ENCODE measurements at regions not wholly inside any gene's neighbourhood (a gene's known extent, or its start where the extent isn't known, plus 50 kb on each side); places are given as distances from the start of the nearest gene placed in this dataset.

GRCh38 chr21:30102871-30103270, 63.7 kb downstream of the CLDN17 start:
- H4K8ac ChIP-seq (replicated peaks; ENCODE audit: insufficient read length, low read depth, low read length) = no peak overlapping the region
- no peaks in the 10 kb centered on the region for H3K9me3 ChIP-seq (ENCODE audit: control insufficient read depth, low read depth, low read length)
- H3K23ac ChIP-seq (ENCODE audit: insufficient read length, low read depth, low read length) = no peak overlapping the region
- no peak overlapping the region for H3K9ac ChIP-seq (ENCODE audit: extremely low read depth, insufficient read length, low read length)
- Mint-ChIP-seq H3K27me3 (ENCODE audit: low read depth) (no peaks in the 10 kb centered on the region), H3K9me3 (no peaks in the 10 kb centered on the region), H3K27ac (no peak overlapping the region), H3K4me1 (peaks cover 10 to 12% of the 10 kb centered on the region in 2 experiments), H3K36me3 (ENCODE audit: insufficient read depth in 1 of 3, low read depth in 3 of 3) (no peaks in the 10 kb centered on the region), H3K4me3 (no peak overlapping the region)
- no peak overlapping the region for H3K14ac ChIP-seq (ENCODE audit: insufficient read depth, low read length)
- no peaks in the 10 kb centered on the region for H4K20me1 ChIP-seq (ENCODE audit: control insufficient read depth, insufficient read depth, insufficient read length)
- no peak overlapping the region for H4K5ac ChIP-seq (ENCODE audit: insufficient read length, low read depth, low read length)
- H3K18ac ChIP-seq (ENCODE audit: insufficient read length, low read depth, low read length) = no peak overlapping the region
- no peak overlapping the region for H2BK5ac ChIP-seq (ENCODE audit: insufficient read length, low read length)
- H2BK15ac ChIP-seq (ENCODE audit: low read depth, low read length) = no peak overlapping the region
- DNase-seq = no peak
- no peaks in the 10 kb centered on the region for H3K4me1 ChIP-seq (ENCODE audit: insufficient read depth, low read length)
- H3K79me1 ChIP-seq (ENCODE audit: insufficient read depth, low read depth, low read length, poor library complexity, severe bottlenecking) = no peaks in the 10 kb centered on the region
- no CpG with 5 or more reads among the region's 5 CpGs for WGBS (ENCODE audit: extremely low coverage, insufficient read length, low lambda C conversion rate)
- no peak overlapping the region for H2BK20ac ChIP-seq (ENCODE audit: low read depth, low read length, poor library complexity, severe bottlenecking)
- no peak overlapping the region for H2AK5ac ChIP-seq (ENCODE audit: insufficient read length, low read length)
- H3K79me2 ChIP-seq (ENCODE audit: insufficient read depth, low read length) = no peaks in the 10 kb centered on the region
- H3K4ac ChIP-seq (ENCODE audit: low read depth, low read length) = no peak overlapping the region
- no peaks in the 10 kb centered on the region for H3K27me3 ChIP-seq (ENCODE audit: insufficient read depth, low read length)
- TF ChIP-seq CTCF (conservative IDR thresholded peaks at IDR 0.05) = no peak
- H3K56ac ChIP-seq (ENCODE audit: insufficient read length, low read depth, low read length) = no peak overlapping the region
- no peak overlapping the region for H3K4me2 ChIP-seq (ENCODE audit: insufficient read depth, insufficient read length, low read length)
- no peak overlapping the region for H3T11ph ChIP-seq (ENCODE audit: low read length)
- H3K27ac ChIP-seq (ENCODE audit: insufficient read length, low read depth, low read length) = no peak overlapping the region
- H2BK12ac ChIP-seq (ENCODE audit: insufficient read length, low read depth, low read length) = no peak overlapping the region
- H2BK120ac ChIP-seq (ENCODE audit: low read depth, low read length, poor library complexity, severe bottlenecking) = no peak overlapping the region
- no peak overlapping the region for H4K91ac ChIP-seq (ENCODE audit: insufficient read length, low read depth, low read length)
- no peaks in the 10 kb centered on the region for H3K23me2 ChIP-seq (ENCODE audit: insufficient read length, low read depth, low read length, poor library complexity, severe bottlenecking)
- no peak overlapping the region for H2AFZ ChIP-seq (ENCODE audit: low read length)

Data from H9 (cell line).